ENCODE measurements at regions not wholly inside any gene's neighbourhood (a gene's known extent, or its start where the extent isn't known, plus 50 kb on each side); places are given as distances from the start of the nearest gene placed in this dataset.

DNA sequence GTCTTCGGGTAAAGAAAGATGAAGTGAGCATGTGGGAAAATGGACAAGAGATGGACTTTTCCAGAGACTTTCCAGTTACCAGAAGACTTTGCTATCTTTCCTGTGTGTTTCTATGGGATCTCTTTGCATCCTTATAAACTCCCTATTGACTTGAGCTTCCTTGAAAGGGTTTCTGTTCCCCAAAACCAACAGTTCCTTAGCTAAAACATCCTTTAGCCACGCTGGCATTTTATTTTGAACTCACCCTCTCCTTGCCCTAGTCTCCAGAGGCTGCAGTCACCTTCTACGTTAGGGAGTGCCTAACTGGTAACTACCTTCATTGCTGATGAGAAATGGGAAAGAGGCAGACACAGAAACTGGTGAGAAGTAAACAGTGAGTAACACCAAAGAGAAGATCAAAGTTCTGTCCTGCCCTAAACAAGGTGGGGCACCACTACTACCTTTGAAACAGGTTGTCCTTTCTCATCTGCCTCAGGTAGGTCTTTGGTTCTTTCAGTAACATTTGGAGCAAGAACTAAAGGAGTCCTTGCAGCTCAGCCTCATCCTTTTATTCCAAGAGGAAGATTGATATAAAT is 402.9 kb downstream of the ENC1 start:
- no peak for TF ChIP-seq POLR2A (IDR thresholded peaks at IDR 0.05)
- TF ChIP-seq, protein P1, sequence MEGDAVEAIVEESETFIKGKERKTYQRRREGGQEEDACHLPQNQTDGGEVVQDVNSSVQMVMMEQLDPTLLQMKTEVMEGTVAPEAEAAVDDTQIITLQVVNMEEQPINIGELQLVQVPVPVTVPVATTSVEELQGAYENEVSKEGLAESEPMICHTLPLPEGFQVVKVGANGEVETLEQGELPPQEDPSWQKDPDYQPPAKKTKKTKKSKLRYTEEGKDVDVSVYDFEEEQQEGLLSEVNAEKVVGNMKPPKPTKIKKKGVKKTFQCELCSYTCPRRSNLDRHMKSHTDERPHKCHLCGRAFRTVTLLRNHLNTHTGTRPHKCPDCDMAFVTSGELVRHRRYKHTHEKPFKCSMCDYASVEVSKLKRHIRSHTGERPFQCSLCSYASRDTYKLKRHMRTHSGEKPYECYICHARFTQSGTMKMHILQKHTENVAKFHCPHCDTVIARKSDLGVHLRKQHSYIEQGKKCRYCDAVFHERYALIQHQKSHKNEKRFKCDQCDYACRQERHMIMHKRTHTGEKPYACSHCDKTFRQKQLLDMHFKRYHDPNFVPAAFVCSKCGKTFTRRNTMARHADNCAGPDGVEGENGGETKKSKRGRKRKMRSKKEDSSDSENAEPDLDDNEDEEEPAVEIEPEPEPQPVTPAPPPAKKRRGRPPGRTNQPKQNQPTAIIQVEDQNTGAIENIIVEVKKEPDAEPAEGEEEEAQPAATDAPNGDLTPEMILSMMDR (IDR thresholded peaks at IDR 0.05): no peak

All from testis (tissue), 2 donors.